Keratinocyte (primary cell): ENCODE measurements at regions not wholly inside any gene's neighbourhood (a gene's known extent, or its start where the extent isn't known, plus 50 kb on each side); places are given as distances from the start of the nearest gene placed in this dataset.

ENCODE experiments used
- DNase-seq: peaks from one replicate; pipeline ENCODE4 v3.0.0-alpha.2; 2011; ENCODE audit warnings: low read depth, missing footprints, low spot score
- FAIRE-seq: peaks from 2 replicates; lab custom pipeline; 2011; peaks lifted over from hg19 to GRCh38; lab: Jason Lieb, UNC
- H2AFZ ChIP-seq: 2 replicates; pipeline ENCODE4 v1.6.0; 2012; ENCODE audit warnings: low read length, control low read depth, inconsistent platforms; ENCODE audit not compliant: control insufficient read depth
- H3K27ac ChIP-seq: 2 replicates; pipeline ENCODE4 v1.5.1; 2011; ENCODE audit warnings: low read length; ENCODE audit not compliant: control insufficient read depth, insufficient read depth
- H3K27me3 ChIP-seq: 3 replicates; pipeline ENCODE4 v1.6.0; 2011; ENCODE audit warnings: low read length; ENCODE audit not compliant: control insufficient read depth, insufficient read depth; ENCODE audit errors: extremely low read depth
- H3K36me3 ChIP-seq, 2 experiments: 2 replicates in 1 of 2; 3 replicates in 1 of 2; pipeline ENCODE4 v1.5.1; 2011; ENCODE audit warnings: low read length in 2 of 2, mild to moderate bottlenecking in 1 of 2; ENCODE audit not compliant: control insufficient read depth in 2 of 2, insufficient read depth in 2 of 2; ENCODE audit errors: extremely low read depth in 1 of 2
- H3K4me1 ChIP-seq: 3 replicates; pipeline ENCODE4 v1.5.1; 2011; ENCODE audit warnings: low read length; ENCODE audit not compliant: control insufficient read depth, insufficient read depth; ENCODE audit errors: extremely low read depth
- H3K4me2 ChIP-seq: 3 replicates; pipeline ENCODE4 v1.6.0; 2011; ENCODE audit warnings: low read depth, low read length; ENCODE audit not compliant: control insufficient read depth, insufficient read depth; ENCODE audit errors: extremely low read depth
- H3K4me3 ChIP-seq, 3 experiments: fragments of 200-600 bp in 1 of 3; sonication (generic) in 1 of 3; 2 replicates in 2 of 3; 3 replicates in 1 of 3; pipeline ENCODE4 v1.5.1; 2011 to 2016; ENCODE audit warnings: low read length in 3 of 3, mild to moderate bottlenecking in 3 of 3, control low read depth in 2 of 3, inconsistent platforms in 1 of 3, low read depth in 1 of 3, mixed read lengths in 1 of 3, mixed run types in 1 of 3, moderate library complexity in 1 of 3; ENCODE audit not compliant: control insufficient read depth in 2 of 3, insufficient read depth in 2 of 3; ENCODE audit errors: extremely low read depth in 1 of 3
- H3K79me2 ChIP-seq: 2 replicates; pipeline ENCODE4 v1.6.0; 2012; ENCODE audit warnings: low read length; ENCODE audit not compliant: control insufficient read depth, insufficient read depth
- H3K9ac ChIP-seq: 3 replicates; pipeline ENCODE4 v1.6.0; 2011; ENCODE audit warnings: low read length; ENCODE audit not compliant: control insufficient read depth, insufficient read depth; ENCODE audit errors: extremely low read depth
- H3K9me1 ChIP-seq: 3 replicates; pipeline ENCODE4 v1.6.0; 2011; ENCODE audit warnings: low read length; ENCODE audit not compliant: control insufficient read depth, insufficient read depth; ENCODE audit errors: extremely low read depth
- H3K9me3 ChIP-seq: 2 replicates; pipeline ENCODE4 v1.5.1; 2012; ENCODE audit warnings: low read depth, low read length; ENCODE audit not compliant: control insufficient read depth
- H4K20me1 ChIP-seq: 3 replicates; pipeline ENCODE4 v1.6.0; 2011; ENCODE audit warnings: low read length; ENCODE audit not compliant: control insufficient read depth, insufficient read depth; ENCODE audit errors: extremely low read depth
- EZH2 ChIP-seq: IDR thresholded peaks from one replicate; pipeline ENCODE4 v1.6.1; 2012; ENCODE audit warnings: inconsistent platforms, mild to moderate bottlenecking, low read length, moderate library complexity
- dilution Hi-C: fragments of 300-500 bp; cut with MboI; formaldehyde crosslinking; loops from one replicate; pipeline ENCODE4 v1.7.0; 2020; ENCODE audit warnings: low sequenced_read_pairs; ENCODE audit not compliant: extremely low pct_ligation_motif_present
- TF ChIP-seq, protein P1 (sequence below), 3 experiments: IDR thresholded peaks in 1 of 3; conservative IDR thresholded peaks in 1 of 3; optimal IDR thresholded peaks in 1 of 3; 2 replicates in 2 of 3; 3 replicates in 1 of 3; pipeline versions ENCODE3 to v1.5.1; 2011; ENCODE audit warnings: low read length in 3 of 3, mild to moderate bottlenecking in 3 of 3, moderate library complexity in 2 of 3, control low read depth in 1 of 3, inconsistent platforms in 1 of 3; ENCODE audit not compliant: insufficient read depth in 2 of 3; ENCODE audit errors: extremely low read depth in 1 of 3

- Histone ChIP-seq H4K20me1 (no peaks in the 10 kb centered on the region), H3K9ac (no peak overlapping the region), H3K4me1 (no peaks in the 10 kb centered on the region), H3K27ac (no peak overlapping the region), H3K9me1 (no peaks in the 10 kb centered on the region), H3K9me3 (no peaks in the 10 kb centered on the region), H3K27me3 (no peaks in the 10 kb centered on the region), H3K4me2 (no peak overlapping the region), H3K4me3 (no peak overlapping the region), H2AFZ (no peak overlapping the region), H3K79me2 (no peaks in the 10 kb centered on the region), H3K36me3 (no peaks in the 10 kb centered on the region)
- dilution Hi-C loops, result no loop called here
- FAIRE-seq, result no peak
- TF ChIP-seq, protein P1, sequence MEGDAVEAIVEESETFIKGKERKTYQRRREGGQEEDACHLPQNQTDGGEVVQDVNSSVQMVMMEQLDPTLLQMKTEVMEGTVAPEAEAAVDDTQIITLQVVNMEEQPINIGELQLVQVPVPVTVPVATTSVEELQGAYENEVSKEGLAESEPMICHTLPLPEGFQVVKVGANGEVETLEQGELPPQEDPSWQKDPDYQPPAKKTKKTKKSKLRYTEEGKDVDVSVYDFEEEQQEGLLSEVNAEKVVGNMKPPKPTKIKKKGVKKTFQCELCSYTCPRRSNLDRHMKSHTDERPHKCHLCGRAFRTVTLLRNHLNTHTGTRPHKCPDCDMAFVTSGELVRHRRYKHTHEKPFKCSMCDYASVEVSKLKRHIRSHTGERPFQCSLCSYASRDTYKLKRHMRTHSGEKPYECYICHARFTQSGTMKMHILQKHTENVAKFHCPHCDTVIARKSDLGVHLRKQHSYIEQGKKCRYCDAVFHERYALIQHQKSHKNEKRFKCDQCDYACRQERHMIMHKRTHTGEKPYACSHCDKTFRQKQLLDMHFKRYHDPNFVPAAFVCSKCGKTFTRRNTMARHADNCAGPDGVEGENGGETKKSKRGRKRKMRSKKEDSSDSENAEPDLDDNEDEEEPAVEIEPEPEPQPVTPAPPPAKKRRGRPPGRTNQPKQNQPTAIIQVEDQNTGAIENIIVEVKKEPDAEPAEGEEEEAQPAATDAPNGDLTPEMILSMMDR (optimal IDR thresholded peaks at IDR 0.05 in 1 of 3, IDR thresholded peaks at IDR 0.05 in 1 of 3, conservative IDR thresholded peaks at IDR 0.05 in 1 of 3; ENCODE audit: extremely low read depth in 1 of 3, insufficient read depth in 2 of 3, low read length in 3 of 3), result no peak
- no peak for TF ChIP-seq EZH2
- DNase-seq, result no peak
These were observed 50.1 kb upstream of the PIEZO2 start for GRCh38 chr18:11199477-11199876.
